ENCODE measurements at regions not wholly inside any gene's neighbourhood (a gene's known extent, or its start where the extent isn't known, plus 50 kb on each side); places are given as distances from the start of the nearest gene placed in this dataset.

- H3K4me3 Mint-ChIP-seq = no peak overlapping the region
- no peak for ATAC-seq
- ChIA-PET POLR2A (no interaction called here), CTCF (no interaction called here)
- no peaks in the 10 kb centered on the region for H3K36me3 Mint-ChIP-seq (ENCODE audit: low read depth)
- no peak overlapping the region for H3K27ac Mint-ChIP-seq
- intact Hi-C loops (cut with micrococcal nuclease) = no loop called here
- no peaks in the 10 kb centered on the region for H3K4me1 Mint-ChIP-seq (ENCODE audit: low read depth)
- no peaks in the 10 kb centered on the region for H3K9me3 Mint-ChIP-seq
- peaks cover 1% of the 10 kb centered on the region for H3K27me3 Mint-ChIP-seq
- TF ChIP-seq CTCF (IDR thresholded peaks at IDR 0.05) = no peak
- no peak for DNase-seq
Observed at GRCh38 chr10:123480344-123480743, 185.8 kb upstream of the GPR26 start.

GRCh38 chr10:123480845-123481244 is 185.3 kb upstream of the GPR26 start:
- TF ChIP-seq CTCF (IDR thresholded peaks at IDR 0.05) = no peak
- Mint-ChIP-seq H3K27ac (no peak overlapping the region), H3K36me3 (ENCODE audit: low read depth) (no peaks in the 10 kb centered on the region), H3K9me3 (no peaks in the 10 kb centered on the region), H3K27me3 (peaks cover 1% of the 10 kb centered on the region), H3K4me1 (ENCODE audit: low read depth) (no peaks in the 10 kb centered on the region), H3K4me3 (no peak overlapping the region)
- CTCF ChIA-PET = no interaction called here
- ATAC-seq (no peak), DNase-seq (no peak)
- POLR2A ChIA-PET = no interaction called here
- intact Hi-C loops (cut with micrococcal nuclease) = no loop called here

GRCh38 chr10:123484722-123485121 is 181.4 kb upstream of the GPR26 start:
- ATAC-seq (no peak), DNase-seq (no peak)
- Mint-ChIP-seq H3K4me3 (no peak overlapping the region), H3K4me1 (ENCODE audit: low read depth) (no peaks in the 10 kb centered on the region), H3K27ac (no peak overlapping the region), H3K9me3 (no peaks in the 10 kb centered on the region), H3K27me3 (peaks cover 10% of the 10 kb centered on the region), H3K36me3 (ENCODE audit: low read depth) (no peaks in the 10 kb centered on the region)
- intact Hi-C loops (cut with micrococcal nuclease) = no loop called here
- no peak for TF ChIP-seq CTCF (IDR thresholded peaks at IDR 0.05)
- ChIA-PET CTCF (no interaction called here), POLR2A (no interaction called here)

GRCh38 chr10:123485341-123485960 is 180.7 kb upstream of the GPR26 start:
- Mint-ChIP-seq H3K27me3 (peaks cover 14% of the 10 kb centered on the region), H3K4me1 (ENCODE audit: low read depth) (no peaks in the 10 kb centered on the region), H3K36me3 (ENCODE audit: low read depth) (no peaks in the 10 kb centered on the region), H3K9me3 (no peaks in the 10 kb centered on the region), H3K27ac (no peak overlapping the region), H3K4me3 (no peak overlapping the region)
- CTCF ChIA-PET = no interaction called here
- no peak for TF ChIP-seq CTCF (IDR thresholded peaks at IDR 0.05)
- POLR2A ChIA-PET = no interaction called here
- no peak for DNase-seq
- intact Hi-C loops (cut with micrococcal nuclease) = no loop called here
- ATAC-seq = no peak

- Mint-ChIP-seq H3K9me3 (no peaks in the 10 kb centered on the region), H3K27ac (no peak overlapping the region), H3K4me3 (no peak overlapping the region), H3K27me3 (peaks cover 20% of the 10 kb centered on the region), H3K4me1 (ENCODE audit: low read depth) (no peaks in the 10 kb centered on the region), H3K36me3 (ENCODE audit: low read depth) (no peaks in the 10 kb centered on the region)
- ChIA-PET POLR2A (no interaction called here), CTCF (no interaction called here)
- intact Hi-C loops (cut with micrococcal nuclease) = no loop called here
- DNase-seq = no peak
- no peak for ATAC-seq
- no peak for TF ChIP-seq CTCF (IDR thresholded peaks at IDR 0.05)
Observed at GRCh38 chr10:123488436-123488835, 177.7 kb upstream of the GPR26 start.
